Glutamatergic neuron (in vitro differentiated cells): ENCODE measurements at regions not wholly inside any gene's neighbourhood (a gene's known extent, or its start where the extent isn't known, plus 50 kb on each side); places are given as distances from the start of the nearest gene placed in this dataset.

ENCODE experiments used
- DNase-seq: peaks from one replicate; pipeline ENCODE4 v3.0.0; 2022
- H3K27ac Mint-ChIP-seq: one replicate; pipeline ENCODE4 v1.8.0; 2020; ENCODE audit warnings: mild to moderate bottlenecking, mixed read lengths, inconsistent platforms; ENCODE audit not compliant: unreplicated experiment
- H3K27me3 Mint-ChIP-seq: one replicate; pipeline ENCODE4 v1.8.0; 2020; ENCODE audit warnings: mild to moderate bottlenecking, moderate library complexity, mixed read lengths, inconsistent platforms; ENCODE audit not compliant: unreplicated experiment
- H3K36me3 Mint-ChIP-seq: one replicate; pipeline ENCODE4 v1.8.0; 2020; ENCODE audit warnings: mild to moderate bottlenecking, mixed read lengths, inconsistent platforms; ENCODE audit not compliant: unreplicated experiment
- H3K4me1 Mint-ChIP-seq: one replicate; pipeline ENCODE4 v1.8.0; 2020; ENCODE audit warnings: mild to moderate bottlenecking, low read depth, mixed read lengths, inconsistent platforms; ENCODE audit not compliant: unreplicated experiment
- H3K4me3 Mint-ChIP-seq: one replicate; pipeline ENCODE4 v1.8.0; 2020; ENCODE audit warnings: mild to moderate bottlenecking, mixed read lengths, inconsistent platforms; ENCODE audit not compliant: unreplicated experiment
- H3K9me3 Mint-ChIP-seq: one replicate; pipeline ENCODE4 v1.8.0; 2020; ENCODE audit warnings: mild to moderate bottlenecking, moderate library complexity, mixed read lengths, inconsistent platforms; ENCODE audit not compliant: unreplicated experiment
- CTCF ChIP-seq: fragments of 200-600 bp; sonication (generic); IDR thresholded peaks from one replicate; pipeline ENCODE4 v1.5.0; 2021; ENCODE audit not compliant: partially characterized antibody, unreplicated experiment

GRCh38 chr19:23460656-23461055 is 65.4 kb upstream of the ZNF91 start:
- TF ChIP-seq CTCF, result no peak
- H3K9me3 Mint-ChIP-seq, result peaks cover 10% of the 10 kb centered on the region
- H3K27me3 Mint-ChIP-seq, result peaks cover 2% of the 10 kb centered on the region
- no peak overlapping the region for H3K27ac Mint-ChIP-seq
- no peak for DNase-seq
- H3K4me3 Mint-ChIP-seq, result no peak overlapping the region
- H3K4me1 Mint-ChIP-seq, result no peaks in the 10 kb centered on the region
- H3K36me3 Mint-ChIP-seq, result peaks cover 26% of the 10 kb centered on the region
